Thyroid gland (tissue), 4 donors: ENCODE measurements at regions not wholly inside any gene's neighbourhood (a gene's known extent, or its start where the extent isn't known, plus 50 kb on each side); places are given as distances from the start of the nearest gene placed in this dataset.

ENCODE experiments used
- CTCF ChIP-seq, 6 experiments: fragments of 200-600 bp in 3 of 6; fragments of 450-650 bp in 3 of 6; sonication (generic) in 3 of 6; IDR thresholded peaks; one replicate each; pipeline ENCODE4 v1.5.1; 2016 to 2019; ENCODE audit warnings: antibody characterized with exemption in 6 of 6, mild to moderate bottlenecking in 2 of 6, inconsistent platforms in 1 of 6, moderate library complexity in 1 of 6
- POLR2A ChIP-seq, 2 donors: fragments of 450-650 bp; IDR thresholded peaks; one replicate each; pipeline ENCODE4 v1.6.1; 2017; ENCODE audit warnings: antibody characterized with exemption in 2 of 2, mild to moderate bottlenecking in 2 of 2, moderate library complexity in 1 of 2

GRCh38 chr2:44063033-44063432, 67.2 kb upstream of the LRPPRC start:
- no peak for TF ChIP-seq POLR2A (IDR thresholded peaks at IDR 0.05)
- TF ChIP-seq CTCF (IDR thresholded peaks at IDR 0.05) = no peak
